Right kidney (tissue), 1 donor: ENCODE measurements at regions not wholly inside any gene's neighbourhood (a gene's known extent, or its start where the extent isn't known, plus 50 kb on each side); places are given as distances from the start of the nearest gene placed in this dataset.

Experiments used
- DNase-seq: peaks from one replicate; pipeline ENCODE4 v3.0.0-alpha.2; 2016

- DNase-seq, result no peak
Observed at GRCh38 chr10:111831058-111831457, 352.5 kb downstream of the GPAM start.

- no peak for DNase-seq
Observed at GRCh38 chr10:111833251-111833650, 350.3 kb downstream of the GPAM start.

- peak; percentile 14 for DNase-seq
Observed at GRCh38 chr10:111835574-111835973, 348.0 kb downstream of the GPAM start.

GRCh38 chr10:111836064-111836463 is 347.5 kb downstream of the GPAM start:
- no peak for DNase-seq

DNA sequence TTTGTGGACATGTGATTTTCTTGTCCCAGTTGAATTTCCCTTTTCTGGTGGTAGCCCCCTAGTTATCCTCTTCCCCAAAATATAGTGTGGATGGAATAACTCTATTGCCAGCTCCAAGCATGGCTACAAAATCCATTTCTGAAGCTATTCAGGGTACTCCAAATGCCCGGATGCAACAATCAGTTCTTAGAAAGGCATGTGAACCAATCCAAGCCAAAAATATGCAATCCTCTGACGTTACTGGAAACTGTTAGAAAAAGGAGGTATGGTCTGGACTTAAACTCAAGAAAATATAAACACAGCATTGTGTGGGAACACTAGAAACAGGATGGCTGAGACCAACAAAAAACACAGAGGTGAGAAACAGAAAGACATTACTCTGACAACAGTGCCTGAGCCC is 347.0 kb downstream of the GPAM start:
- DNase-seq, result no peak

DNA sequence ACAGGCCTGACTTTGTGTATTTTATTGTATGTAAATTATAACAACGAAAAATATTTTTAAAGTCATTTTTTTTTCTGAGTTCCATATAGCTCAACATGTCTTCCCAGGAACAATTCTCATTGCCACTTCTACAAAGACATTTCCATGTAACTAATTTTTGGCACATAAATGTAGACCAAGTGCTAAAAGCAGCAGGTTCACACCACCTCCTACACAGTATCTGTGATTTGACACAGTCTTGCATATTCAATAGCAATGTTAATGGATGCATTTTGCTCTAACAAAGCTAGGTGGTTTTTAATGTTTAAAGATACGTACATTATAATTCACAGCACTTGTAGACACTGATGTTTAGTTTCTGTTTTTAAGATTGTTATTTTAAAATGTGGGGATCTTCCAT is 346.5 kb downstream of the GPAM start:
- no peak for DNase-seq

DNA sequence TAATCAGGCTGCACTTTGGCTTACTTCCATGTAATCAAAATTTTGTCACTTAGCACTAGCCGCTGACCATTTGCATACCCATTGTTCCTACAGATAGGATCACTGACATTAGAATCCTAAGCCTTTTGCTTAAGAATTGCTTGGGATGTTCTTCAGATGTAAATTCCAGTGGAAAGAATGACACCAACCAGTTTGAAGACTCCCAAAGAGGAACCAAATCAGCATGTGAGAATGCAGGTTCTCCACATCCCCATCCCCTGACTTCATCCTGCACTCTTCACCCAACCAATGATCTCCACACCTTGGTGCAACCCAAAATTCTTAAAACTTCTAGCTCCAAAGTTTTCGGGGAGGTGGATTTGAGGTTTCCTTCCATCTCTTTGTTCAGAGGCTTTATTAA is 345.6 kb downstream of the GPAM start:
- DNase-seq, result no peak

- no peak for DNase-seq
Observed at GRCh38 chr10:111840546-111840945, 343.0 kb downstream of the GPAM start.

- no peak for DNase-seq
Observed at GRCh38 chr10:111852801-111853200, 330.8 kb downstream of the GPAM start.

- no peak for DNase-seq
Observed at GRCh38 chr10:111856631-111857030, 326.9 kb downstream of the GPAM start.

DNA sequence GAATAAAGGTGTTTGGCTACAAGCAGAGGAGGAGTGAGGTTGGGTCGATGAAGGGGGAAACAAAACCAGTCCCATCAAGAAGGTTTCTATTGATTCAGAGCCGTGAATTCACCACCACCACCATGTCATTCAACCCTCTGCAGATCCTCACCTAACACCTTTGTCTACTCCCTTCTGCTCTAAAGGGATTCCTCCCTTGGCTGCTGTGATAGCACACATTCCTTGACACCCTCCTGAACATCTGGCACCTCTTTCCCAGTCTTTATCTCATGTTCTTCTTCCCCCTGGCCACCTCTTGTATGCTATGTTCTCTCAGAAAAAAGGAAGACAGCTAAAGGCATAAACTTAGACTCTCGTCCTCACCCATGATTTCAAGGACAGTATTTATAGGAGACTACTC is 318.0 kb downstream of the GPAM start:
- DNase-seq, result no peak

DNA sequence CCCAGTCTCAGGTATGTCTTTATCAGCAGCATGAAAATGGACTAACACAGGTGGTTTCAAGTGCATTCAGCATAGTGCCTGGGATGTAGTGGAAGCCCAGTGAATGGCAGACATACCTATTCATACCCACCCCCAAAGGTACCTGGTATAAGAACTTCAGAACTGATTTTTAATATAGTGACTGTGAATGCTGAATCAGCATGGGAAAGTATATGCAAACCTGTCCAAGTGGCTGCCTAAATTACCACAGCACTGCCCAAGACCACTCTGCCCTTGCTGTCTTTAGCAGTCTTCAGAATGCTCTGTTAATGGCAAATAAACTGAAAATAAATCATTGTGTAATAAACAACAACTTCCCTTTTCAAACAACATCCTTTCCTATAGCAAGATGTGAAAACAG is 312.1 kb downstream of the GPAM start:
- no peak for DNase-seq

GRCh38 chr10:111872591-111872990 is 311.0 kb downstream of the GPAM start:
- no peak for DNase-seq

DNA sequence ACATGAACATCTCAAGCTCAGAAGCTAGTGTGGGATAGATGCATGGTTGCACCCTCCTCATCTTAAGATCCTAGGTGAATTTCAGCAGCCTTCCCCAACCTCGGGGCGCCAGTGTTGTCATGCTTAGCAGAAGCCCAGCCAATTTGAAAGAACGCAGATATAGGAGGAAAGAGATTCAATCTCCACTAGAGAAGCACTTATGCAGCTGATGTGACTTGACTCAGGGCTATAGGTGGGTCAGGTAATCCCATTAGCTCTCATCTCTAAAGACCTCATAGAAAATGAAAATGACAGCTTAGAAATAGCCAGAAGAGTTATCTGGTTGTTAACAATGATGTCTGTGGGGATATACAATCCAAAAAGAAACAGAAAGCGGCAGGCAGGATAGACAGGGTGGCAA is 310.5 kb downstream of the GPAM start:
- DNase-seq, result no peak

GRCh38 chr10:111873621-111874135 is 309.9 kb downstream of the GPAM start:
- no peak for DNase-seq

GRCh38 chr10:111874576-111874975 is 309.0 kb downstream of the GPAM start:
- no peak for DNase-seq

- DNase-seq, result no peak
Observed at GRCh38 chr10:111875725-111876124, 307.8 kb downstream of the GPAM start.

DNA sequence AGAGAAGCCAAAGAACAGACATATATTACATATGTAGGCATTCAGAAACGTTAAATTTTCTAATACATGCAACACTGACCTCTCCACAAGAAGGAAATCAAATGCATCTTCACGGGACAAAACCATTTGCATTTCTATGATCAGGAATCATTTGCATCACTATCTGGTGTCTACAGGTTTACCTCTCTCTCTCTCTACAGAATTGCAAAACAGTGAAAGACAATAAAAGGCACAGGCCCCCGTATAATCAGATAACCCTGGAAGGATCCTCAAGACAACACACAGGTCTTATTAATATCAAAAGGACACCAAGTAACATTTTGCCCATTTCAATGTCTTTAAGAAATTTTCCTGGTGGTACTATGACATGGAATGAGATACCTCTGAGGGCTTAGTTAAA is 306.3 kb downstream of the GPAM start:
- DNase-seq, result no peak

DNA sequence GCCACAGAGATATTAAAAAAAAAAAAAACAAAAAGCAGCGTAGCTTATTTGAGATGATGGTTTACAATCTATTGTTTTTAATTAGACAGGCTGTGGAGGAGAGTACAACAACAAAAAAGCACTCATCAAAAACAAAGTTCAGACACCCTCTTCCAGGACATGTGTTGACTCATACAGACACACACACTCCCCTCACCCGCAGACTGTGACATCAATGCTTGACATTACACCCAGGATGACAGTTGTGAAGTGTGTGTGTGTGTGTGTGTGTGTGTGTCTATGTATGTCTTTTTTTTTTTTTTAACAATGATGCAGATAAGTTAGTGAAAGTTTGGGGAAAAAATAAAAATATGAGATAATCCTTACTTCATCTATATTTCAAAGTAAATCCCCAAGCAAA is 303.6 kb downstream of the GPAM start:
- no peak for DNase-seq

GRCh38 chr10:111885046-111885445 is 298.5 kb downstream of the GPAM start:
- DNase-seq, result no peak

DNA sequence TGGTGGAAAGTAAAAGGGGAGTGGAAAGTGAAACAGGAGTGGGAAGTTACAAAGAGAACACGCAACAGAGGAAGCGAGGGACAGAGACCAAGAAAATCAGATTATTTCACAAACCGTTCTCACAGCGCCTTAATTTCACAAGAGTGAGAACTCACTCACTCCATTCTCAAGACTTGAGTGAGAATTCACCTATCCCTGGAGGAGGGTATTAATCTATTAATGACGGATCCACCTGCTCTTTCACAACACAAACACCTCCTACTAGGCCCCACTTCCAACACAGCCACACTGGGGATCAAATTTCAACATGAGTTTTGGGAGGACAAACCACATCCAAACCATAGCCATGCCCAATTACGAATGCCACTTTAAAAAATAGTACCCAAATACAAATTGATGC is 297.6 kb downstream of the GPAM start:
- DNase-seq, result no peak

- no peak for DNase-seq
Observed at GRCh38 chr10:111887266-111887665, 296.3 kb downstream of the GPAM start.

DNA sequence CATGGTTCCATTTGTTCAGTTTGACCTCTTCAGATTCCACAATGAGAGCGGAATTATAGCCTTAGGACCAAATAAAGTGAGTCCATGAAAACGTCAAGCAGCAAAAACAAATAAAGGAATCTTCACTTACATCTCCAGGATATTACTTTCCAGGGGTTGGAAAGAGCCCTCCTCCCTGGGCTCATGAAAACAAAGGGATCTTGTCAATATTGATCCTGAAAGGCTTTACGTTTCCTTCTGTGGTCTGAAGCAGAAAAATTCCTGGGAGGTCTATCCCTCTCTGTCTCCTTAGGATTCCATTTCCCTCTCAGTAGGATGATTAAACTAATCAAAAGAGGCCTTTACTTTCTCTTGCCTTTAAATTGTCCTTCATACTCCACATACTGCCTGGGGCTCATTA is 293.5 kb downstream of the GPAM start:
- no peak for DNase-seq

- DNase-seq, result no peak
Observed at GRCh38 chr10:111916011-111916410, 267.6 kb downstream of the GPAM start.

GRCh38 chr10:111921821-111922220 is 261.7 kb downstream of the GPAM start:
- DNase-seq, result no peak
